ENCODE measurements at regions not wholly inside any gene's neighbourhood (a gene's known extent, or its start where the extent isn't known, plus 50 kb on each side); places are given as distances from the start of the nearest gene placed in this dataset.

- Histone ChIP-seq H3K4me1 (replicated peaks) (no peaks in the 10 kb centered on the region), H3K9me3 (no peaks in the 10 kb centered on the region), H3K27me3 (replicated peaks; ENCODE audit: insufficient read depth) (no peaks in the 10 kb centered on the region), H3K27ac (no peak overlapping the region), H3K36me3 (no peaks in the 10 kb centered on the region), H3K4me3 (no peak overlapping the region)
- no peak for DNase-seq (ENCODE audit: low spot score)
- WGBS: 67% methylated on average over 6 of the region's 6 CpGs
- TF ChIP-seq POLR2A (IDR thresholded peaks at IDR 0.05) (no peak), POLR2AphosphoS5 (IDR thresholded peaks at IDR 0.05) (no peak)
- intact Hi-C loops (cut with DNase I): no loop called here
Observed at GRCh38 chr9:96160168-96160567, 141.8 kb downstream of the HSD17B3 start.

GRCh38 chr9:96159596-96159995 lies 142.4 kb downstream of the HSD17B3 start:
- H3K27me3 ChIP-seq (replicated peaks; ENCODE audit: insufficient read depth): no peaks in the 10 kb centered on the region
- DNase-seq (ENCODE audit: low spot score): no peak
- H3K27ac ChIP-seq: no peak overlapping the region
- H3K36me3 ChIP-seq: no peaks in the 10 kb centered on the region
- no peak overlapping the region for H3K4me3 ChIP-seq
- H3K4me1 ChIP-seq (replicated peaks): no peaks in the 10 kb centered on the region
- 92% methylated on average over 4 of the region's 4 CpGs for WGBS
- intact Hi-C loops (cut with DNase I): loop anchor here (10.0 kb wide), 1 partner anchor 95 kb away; no protein-coding TSS in a partner anchor
- TF ChIP-seq POLR2AphosphoS5 (IDR thresholded peaks at IDR 0.05): no peak
- no peak for TF ChIP-seq CTCF (IDR thresholded peaks at IDR 0.05)
- TF ChIP-seq POLR2A (IDR thresholded peaks at IDR 0.05): no peak
- no peaks in the 10 kb centered on the region for H3K9me3 ChIP-seq

GRCh38 chr9:96158909-96159575 lies 142.9 kb downstream of the HSD17B3 start:
- no peak overlapping the region for H3K4me3 ChIP-seq
- intact Hi-C loops (cut with DNase I): loop anchor here (10.0 kb wide), 1 partner anchor 94 kb away; no protein-coding TSS in a partner anchor
- 38% methylated on average over 9 of the region's 9 CpGs for WGBS
- peak; percentile 33 for TF ChIP-seq POLR2AphosphoS5 (IDR thresholded peaks at IDR 0.05)
- no peak for TF ChIP-seq CTCF (IDR thresholded peaks at IDR 0.05)
- no peaks in the 10 kb centered on the region for H3K27me3 ChIP-seq (replicated peaks; ENCODE audit: insufficient read depth)
- no peaks in the 10 kb centered on the region for H3K36me3 ChIP-seq
- no peak for DNase-seq (ENCODE audit: low spot score)
- H3K9me3 ChIP-seq: no peaks in the 10 kb centered on the region
- H3K4me1 ChIP-seq (replicated peaks): no peaks in the 10 kb centered on the region
- H3K27ac ChIP-seq: no peak overlapping the region

- no peak for DNase-seq (ENCODE audit: low spot score)
- TF ChIP-seq CTCF (IDR thresholded peaks at IDR 0.05): no peak
- no peak for TF ChIP-seq POLR2AphosphoS5 (IDR thresholded peaks at IDR 0.05)
- Histone ChIP-seq H3K4me1 (replicated peaks) (no peaks in the 10 kb centered on the region), H3K9me3 (no peaks in the 10 kb centered on the region), H3K27me3 (replicated peaks; ENCODE audit: insufficient read depth) (no peaks in the 10 kb centered on the region), H3K36me3 (no peaks in the 10 kb centered on the region), H3K27ac (no peak overlapping the region), H3K4me3 (no peak overlapping the region)
- WGBS: 96% methylated on average over 8 of the region's 8 CpGs
- intact Hi-C loops (cut with DNase I): loop anchor here (10.0 kb wide), 1 partner anchor 93 kb away; no protein-coding TSS in a partner anchor
Observed at GRCh38 chr9:96158147-96158546, 143.8 kb downstream of the HSD17B3 start.

- DNase-seq (ENCODE audit: low spot score): no peak
- 71% methylated on average over 1 of the region's 1 CpG for WGBS
- H3K36me3 ChIP-seq: no peaks in the 10 kb centered on the region
- no peaks in the 10 kb centered on the region for H3K27me3 ChIP-seq (replicated peaks; ENCODE audit: insufficient read depth)
- intact Hi-C loops (cut with DNase I): loop anchor here (10.0 kb wide), 1 partner anchor 93 kb away; no protein-coding TSS in a partner anchor
- no peaks in the 10 kb centered on the region for H3K4me1 ChIP-seq (replicated peaks)
- no peak overlapping the region for H3K4me3 ChIP-seq
- no peak overlapping the region for H3K27ac ChIP-seq
- H3K9me3 ChIP-seq: no peaks in the 10 kb centered on the region
- TF ChIP-seq CTCF (IDR thresholded peaks at IDR 0.05): no peak
- no peak for TF ChIP-seq POLR2AphosphoS5 (IDR thresholded peaks at IDR 0.05)
- TF ChIP-seq POLR2A (IDR thresholded peaks at IDR 0.05): no peak
Observed at GRCh38 chr9:96157675-96158074, 144.3 kb downstream of the HSD17B3 start.

Data from prostate gland (tissue), 2 donors.